Testis (tissue), 2 donors: ENCODE measurements at regions not wholly inside any gene's neighbourhood (a gene's known extent, or its start where the extent isn't known, plus 50 kb on each side); places are given as distances from the start of the nearest gene placed in this dataset.

Experiments
- DNase-seq: peaks from one replicate; pipeline ENCODE4 v3.0.0-alpha.2; 2019
- H3K27ac ChIP-seq, 2 donors: fragments of 200-600 bp; sonication (generic); one replicate each; pipeline ENCODE4 v1.5.1; 2019
- H3K27me3 ChIP-seq: fragments of 200-600 bp; sonication (generic); one replicate; pipeline ENCODE4 v1.5.1; 2019
- H3K36me3 ChIP-seq: fragments of 200-600 bp; sonication (generic); one replicate; pipeline ENCODE4 v1.5.1; 2017; ENCODE audit warnings: low read depth; ENCODE audit errors: missing control alignments
- H3K4me1 ChIP-seq: fragments of 200-600 bp; sonication (generic); one replicate; pipeline ENCODE4 v1.5.1; 2019
- H3K4me3 ChIP-seq, 2 donors: fragments of 200-600 bp; sonication (generic); one replicate each; pipeline ENCODE4 v1.5.1; 2017 to 2019
- H3K9me3 ChIP-seq: fragments of 200-600 bp; sonication (generic); one replicate; pipeline ENCODE4 v1.5.1; 2017
- CTCF ChIP-seq, 3 experiments: fragments of 450-650 bp in 2 of 3; fragments of 200-600 bp in 1 of 3; sonication (generic) in 1 of 3; IDR thresholded peaks; one replicate each; pipeline ENCODE4 v1.5.1; 2016 to 2019; ENCODE audit warnings: antibody characterized with exemption in 3 of 3, mild to moderate bottlenecking in 2 of 3, moderate library complexity in 1 of 3
- POLR2A ChIP-seq: fragments of 450-650 bp; IDR thresholded peaks from one replicate; pipeline ENCODE4 v1.6.1; 2017; ENCODE audit warnings: antibody characterized with exemption, mild to moderate bottlenecking, moderate library complexity
- WGBS, 2 donors: methylation state at CpG; one replicate each; pipeline ENCODE4 v1.1.5; 2018; 5-methylcytosine and 5-hydroxymethylcytosine counted together
- intact Hi-C: fragments of 100-400 bp; cut with DNase I; formaldehyde crosslinking; loops from one replicate; pipeline ENCODE4 v1.15.1; 2023; ENCODE audit warnings: low total_unique reads

DNA sequence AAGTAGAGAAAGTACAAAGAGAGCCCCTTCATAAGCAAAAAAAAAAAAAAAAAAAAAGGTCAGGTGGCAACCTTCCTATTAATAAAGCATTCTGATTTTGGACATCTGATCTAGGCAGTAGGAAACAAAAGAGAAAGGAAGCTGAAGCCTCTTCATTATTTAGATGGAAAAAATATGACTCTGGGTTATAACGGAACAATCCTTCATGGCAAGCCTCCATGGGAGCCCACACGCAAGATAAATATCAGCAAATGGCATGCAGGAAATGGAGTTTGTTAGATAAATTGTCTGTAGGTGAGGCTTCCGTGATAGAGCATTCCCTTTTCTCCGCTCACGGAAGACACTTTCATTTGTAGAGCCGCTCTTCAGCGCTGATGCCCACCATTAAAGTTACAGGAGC lies 381.0 kb downstream of the TTLL7 start:
- intact Hi-C loops, result no loop called here
- Histone ChIP-seq H3K4me3 (no peak overlapping the region), H3K4me1 (no peaks in the 10 kb centered on the region), H3K36me3 (no peaks in the 10 kb centered on the region), H3K9me3 (no peaks in the 10 kb centered on the region), H3K27me3 (no peaks in the 10 kb centered on the region), H3K27ac (no peak overlapping the region)
- 49 to 61% methylated on average over 7 of the region's 7 CpGs for WGBS, 2 donors
- TF ChIP-seq CTCF (IDR thresholded peaks at IDR 0.05) (no peak), POLR2A (no peak)
- DNase-seq, result no peak

- DNase-seq, result no peak
- intact Hi-C loops, result no loop called here
- no peaks in the 10 kb centered on the region for H3K4me1 ChIP-seq
- no peaks in the 10 kb centered on the region for H3K36me3 ChIP-seq
- H3K27me3 ChIP-seq, result no peaks in the 10 kb centered on the region
- no peaks in the 10 kb centered on the region for H3K9me3 ChIP-seq
- TF ChIP-seq CTCF (IDR thresholded peaks at IDR 0.05), result no peak
- no peak for TF ChIP-seq POLR2A
- 88 to 89% methylated on average over 2 of the region's 2 CpGs for WGBS, 2 donors
- H3K27ac ChIP-seq, result no peak overlapping the region
- H3K4me3 ChIP-seq, result no peak overlapping the region
Measured at GRCh38 chr1:83615370-83615769, 383.6 kb downstream of the TTLL7 start.

DNA sequence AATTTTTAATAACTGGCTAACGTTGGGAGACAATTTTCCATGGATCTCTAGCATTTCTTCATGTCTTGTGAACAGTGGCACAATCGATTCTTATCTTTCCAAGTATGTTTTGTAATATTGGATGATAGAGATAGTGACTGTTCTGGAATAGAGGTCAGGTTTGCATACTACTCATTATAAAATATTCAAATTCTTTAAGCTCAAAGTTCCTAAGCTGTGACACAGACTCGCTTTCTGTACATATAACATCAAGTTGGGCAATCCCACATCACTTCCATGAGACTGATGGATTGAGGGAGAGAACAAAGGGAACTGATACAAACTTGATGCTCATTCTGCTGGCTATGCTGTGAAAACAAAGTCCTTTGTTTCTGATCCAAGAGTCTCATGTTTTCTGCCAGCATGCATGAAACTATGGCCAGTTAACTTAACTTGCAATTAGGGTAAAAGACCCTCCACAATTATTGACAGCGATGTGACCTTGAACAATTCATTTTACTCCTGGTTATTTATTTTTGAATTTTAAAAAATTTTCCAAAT lies 392.4 kb downstream of the TTLL7 start:
- H3K4me1 ChIP-seq, result no peaks in the 10 kb centered on the region
- no peak for TF ChIP-seq CTCF (IDR thresholded peaks at IDR 0.05)
- no peak for TF ChIP-seq POLR2A
- intact Hi-C loops, result no loop called here
- no peak for DNase-seq
- H3K27ac ChIP-seq, result no peak overlapping the region
- WGBS, 2 donors, result 82 to 89% methylated on average over 4 of the region's 4 CpGs
- no peaks in the 10 kb centered on the region for H3K36me3 ChIP-seq
- no peak overlapping the region for H3K4me3 ChIP-seq
- no peaks in the 10 kb centered on the region for H3K9me3 ChIP-seq
- no peaks in the 10 kb centered on the region for H3K27me3 ChIP-seq

DNA sequence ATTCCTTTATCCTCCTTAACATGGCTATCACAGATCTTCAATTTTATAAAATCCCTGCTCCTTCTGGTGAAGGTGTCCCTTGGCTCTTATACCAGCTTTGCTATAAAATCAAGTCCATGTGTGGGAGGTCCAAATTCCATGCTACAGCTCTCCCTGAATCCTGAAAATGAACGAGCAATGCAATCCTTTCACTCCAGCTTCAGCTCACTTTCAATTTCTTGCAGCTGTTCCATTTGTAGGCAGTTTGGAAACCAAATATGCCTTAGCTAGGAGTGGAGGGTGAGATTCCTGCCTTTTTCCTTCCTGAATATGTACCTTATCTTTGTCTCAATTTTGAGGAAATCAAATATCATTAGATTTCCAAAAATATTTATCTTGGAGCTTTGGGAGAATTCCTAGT lies 402.6 kb downstream of the TTLL7 start:
- Histone ChIP-seq H3K27me3 (no peaks in the 10 kb centered on the region), H3K27ac (no peak overlapping the region), H3K4me3 (no peak overlapping the region), H3K9me3 (no peaks in the 10 kb centered on the region), H3K36me3 (no peaks in the 10 kb centered on the region), H3K4me1 (no peaks in the 10 kb centered on the region)
- DNase-seq, result no peak
- TF ChIP-seq CTCF (IDR thresholded peaks at IDR 0.05) (no peak), POLR2A (no peak)
- intact Hi-C loops, result no loop called here
- 35 to 42% methylated on average over 1 of the region's 1 CpG for WGBS, 2 donors

DNA sequence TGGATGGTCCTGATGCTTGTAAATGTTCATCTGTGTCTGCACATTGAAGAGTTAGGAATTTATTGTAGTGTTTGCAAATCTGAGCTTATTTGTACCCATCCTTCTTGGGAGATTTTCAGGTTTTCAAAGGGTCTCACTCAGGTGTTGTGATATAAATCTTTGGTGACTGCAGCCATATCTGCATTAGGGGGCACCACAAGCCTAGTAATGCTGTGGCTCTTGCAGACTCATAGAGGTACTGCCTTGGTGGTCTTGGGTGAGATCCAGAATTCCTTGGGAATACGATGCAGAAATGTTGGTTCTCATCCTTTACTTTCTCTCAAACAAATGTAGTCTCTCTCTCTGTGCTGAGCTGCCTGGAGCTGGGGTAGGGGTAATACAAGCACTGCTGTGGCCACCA lies 405.9 kb downstream of the TTLL7 start:
- DNase-seq, result no peak
- Histone ChIP-seq H3K36me3 (no peaks in the 10 kb centered on the region), H3K9me3 (no peaks in the 10 kb centered on the region), H3K27ac (no peak overlapping the region), H3K4me3 (no peak overlapping the region), H3K27me3 (no peaks in the 10 kb centered on the region), H3K4me1 (no peaks in the 10 kb centered on the region)
- intact Hi-C loops, result no loop called here
- WGBS, 2 donors, result 67 to 69% methylated on average over 1 of the region's 1 CpG
- TF ChIP-seq CTCF (IDR thresholded peaks at IDR 0.05) (no peak), POLR2A (no peak)
